Ovary (tissue), 7 donors: ENCODE measurements at regions not wholly inside any gene's neighbourhood (a gene's known extent, or its start where the extent isn't known, plus 50 kb on each side); places are given as distances from the start of the nearest gene placed in this dataset.

Experiments
- DNase-seq, 5 donors: peaks; one replicate each; pipeline ENCODE4 v3.0.0-alpha.2; 2019 to 2020
- H3K27ac ChIP-seq, 2 donors: fragments of 200-600 bp; one replicate each; pipeline versions ENCODE4 v1.5.1 to v1.8.0; 2019 to 2022
- H3K27me3 ChIP-seq: fragments of 200-600 bp; one replicate; pipeline ENCODE4 v1.8.0; 2022
- H3K36me3 ChIP-seq: fragments of 200-600 bp; sonication (generic); one replicate; pipeline ENCODE4 v1.5.1; 2019
- H3K4me1 ChIP-seq: one replicate; pipeline ENCODE4 v1.8.1; 2013; ENCODE audit warnings: mild to moderate bottlenecking, moderate library complexity; ENCODE audit not compliant: insufficient read depth
- H3K4me3 ChIP-seq: fragments of 200-600 bp; sonication (generic); one replicate; pipeline ENCODE4 v1.5.1; 2017
- H3K9me3 ChIP-seq, 2 donors: fragments of 200-600 bp in 1 of 2; sonication (generic) in 1 of 2; one replicate each; pipeline versions ENCODE4 v1.5.1 to v1.8.1; 2013 to 2019; ENCODE audit warnings: mild to moderate bottlenecking in 1 of 2, moderate library complexity in 1 of 2
- CTCF ChIP-seq, 3 donors: fragments of 450-650 bp in 2 of 3; fragments of 200-600 bp in 1 of 3; IDR thresholded peaks; one replicate each; pipeline versions ENCODE4 v1.5.1 to v1.8.0; 2016 to 2022; ENCODE audit warnings: antibody characterized with exemption in 3 of 3, mild to moderate bottlenecking in 1 of 3
- EP300 ChIP-seq: sonication (generic); formaldehyde crosslinking; IDR thresholded peaks from one replicate; pipeline ENCODE4 v1.6.1; 2017; ENCODE audit warnings: antibody characterized with exemption
- POLR2A ChIP-seq: fragments of 450-650 bp; IDR thresholded peaks from one replicate; pipeline ENCODE4 v1.6.1; 2017; ENCODE audit warnings: antibody characterized with exemption, mild to moderate bottlenecking, moderate library complexity
- WGBS, 3 donors: extraction: QIAGEN DNeasy Blood & Tissue Kit in 1 of 3; methylation state at CpG; one replicate each; pipeline versions ENCODE4 v1.1.5 to v1.1.7; 2013 to 2017; 5-methylcytosine and 5-hydroxymethylcytosine counted together
- intact Hi-C, 4 donors: fragments of 100-400 bp; cut with DNase I; formaldehyde crosslinking; loops; one replicate each; pipeline versions ENCODE4 v1.11.0 to v1.15.1; 2022 to 2023
- donor health status: DM: no; HTN: no; CAD: no; lungs with moderate emphysema.
- donor health status: DM: no; HTN: no; CAD: no.
- donor health status: Bipolar disorder and iron deficiency.
- donor health status: DM: no; HTN: no; CAD: no.
- donor health status: DM: yes; HTN: yes; CAD: no.

- TF ChIP-seq EP300 (no peak), CTCF (IDR thresholded peaks at IDR 0.05) (no peak), POLR2A (no peak)
- H3K36me3 ChIP-seq = no peaks in the 10 kb centered on the region
- no peak overlapping the region for H3K27ac ChIP-seq
- no peak for DNase-seq
- peaks cover 0 to 3% of the 10 kb centered on the region in 2 donors for H3K9me3 ChIP-seq
- no peak overlapping the region for H3K4me3 ChIP-seq
- H3K27me3 ChIP-seq = no peaks in the 10 kb centered on the region
- intact Hi-C loops = no loop called here
- H3K4me1 ChIP-seq = no peaks in the 10 kb centered on the region
These were observed 606.7 kb downstream of the STIM2 start for GRCh38 chr4:27467351-27467750.

GRCh38 chr4:27472364-27472763, 611.7 kb downstream of the STIM2 start:
- no peaks in the 10 kb centered on the region for H3K4me1 ChIP-seq
- intact Hi-C loops = no loop called here
- WGBS, 3 donors = 78 to 85% (median 79%) methylated on average over 1 of the region's 1 CpG

GRCh38 chr4:27474691-27475090, 614.0 kb downstream of the STIM2 start:
- Histone ChIP-seq H3K36me3 (no peaks in the 10 kb centered on the region), H3K9me3 (no peaks in the 10 kb centered on the region), H3K4me3 (no peak overlapping the region), H3K27ac (no peak overlapping the region), H3K4me1 (no peaks in the 10 kb centered on the region), H3K27me3 (no peaks in the 10 kb centered on the region)
- WGBS, 3 donors = 89 to 95% (median 91%) methylated on average over 1 of the region's 1 CpG
- no peak for DNase-seq
- intact Hi-C loops = no loop called here
- TF ChIP-seq POLR2A (no peak), CTCF (IDR thresholded peaks at IDR 0.05) (no peak), EP300 (no peak)

More at GRCh38 chr4:27472364-27472763, 611.7 kb downstream of the STIM2 start:
- Histone ChIP-seq H3K9me3 (no peaks in the 10 kb centered on the region), H3K4me3 (no peak overlapping the region), H3K27ac (no peak overlapping the region), H3K36me3 (no peaks in the 10 kb centered on the region), H3K27me3 (no peaks in the 10 kb centered on the region)
- no peak for DNase-seq
- TF ChIP-seq POLR2A (no peak), EP300 (no peak), CTCF (IDR thresholded peaks at IDR 0.05) (no peak)

GRCh38 chr4:27484216-27484615, 623.6 kb downstream of the STIM2 start:
- no peak overlapping the region for H3K4me3 ChIP-seq
- no peak overlapping the region for H3K27ac ChIP-seq
- intact Hi-C loops = loop anchor here in 1 of 4 donors (10.0 kb wide), 1 partner anchor 439 kb away; no protein-coding TSS in a partner anchor
- H3K36me3 ChIP-seq = no peaks in the 10 kb centered on the region
- H3K9me3 ChIP-seq = no peaks in the 10 kb centered on the region
- DNase-seq = no peak
- H3K4me1 ChIP-seq = no peaks in the 10 kb centered on the region
- H3K27me3 ChIP-seq = no peaks in the 10 kb centered on the region
- no peak for TF ChIP-seq POLR2A
- no peak for TF ChIP-seq CTCF (IDR thresholded peaks at IDR 0.05)
- no peak for TF ChIP-seq EP300
- WGBS, 3 donors = 95 to 99% (median 98%) methylated on average over 8 of the region's 8 CpGs

- no peaks in the 10 kb centered on the region for H3K9me3 ChIP-seq
- H3K36me3 ChIP-seq = no peaks in the 10 kb centered on the region
- H3K27me3 ChIP-seq = no peaks in the 10 kb centered on the region
- no peak overlapping the region for H3K27ac ChIP-seq
- TF ChIP-seq CTCF (IDR thresholded peaks at IDR 0.05) = no peak
- TF ChIP-seq POLR2A = no peak
- TF ChIP-seq EP300 = no peak
- H3K4me1 ChIP-seq = no peaks in the 10 kb centered on the region
- DNase-seq = no peak
- no peak overlapping the region for H3K4me3 ChIP-seq
- intact Hi-C loops = no loop called here
- WGBS, 3 donors = 89 to 100% (median 97%) methylated on average over 4 of the region's 4 CpGs
These were observed 629.7 kb downstream of the STIM2 start for GRCh38 chr4:27490315-27490714.
